Panc1 (cell line): ENCODE measurements at regions not wholly inside any gene's neighbourhood (a gene's known extent, or its start where the extent isn't known, plus 50 kb on each side); places are given as distances from the start of the nearest gene placed in this dataset.

Experiments used
- ATAC-seq: fragments of 200-7000 bp; cut with Tn5 transposase; 2 replicates; pipeline ENCODE4 v1.9.1; 2020; ENCODE audit warnings: mild to moderate bottlenecking, moderate library complexity
- BruUV-seq: library from RNA; stranded (reverse); fragments of 400-500 nt; replicated peaks from 2 replicates; lab custom pipeline; 2021; lab: Mats Ljungman, UMichigan
- CTCF ChIA-PET: fragments of 300-600 bp; sonication (Branson Sonifier 250); formaldehyde crosslinking; loops from one replicate; lab custom pipeline; 2022; ENCODE audit warnings: antibody characterized with exemption; lab: Charles Lee
- POLR2A ChIA-PET: fragments of 300-600 bp; sonication (Branson Sonifier 250); formaldehyde crosslinking; loops from one replicate; lab custom pipeline; 2022; ENCODE audit warnings: antibody characterized with exemption; lab: Charles Lee
- DNase-seq: peaks from one replicate; pipeline ENCODE4 v3.0.0-alpha.2; 2010; ENCODE audit warnings: low read depth, low spot score
- H3K27ac ChIP-seq: 2 replicates; pipeline ENCODE4 v1.5.1; 2011; ENCODE audit warnings: mild to moderate bottlenecking, low read length, inconsistent platforms
- H3K27me3 ChIP-seq: fragments of 200-500 bp; sonication (Bioruptor generic); 2 replicates; pipeline ENCODE4 v1.6.0; 2014; ENCODE audit warnings: low read length, inconsistent platforms; ENCODE audit not compliant: control insufficient read depth, insufficient read depth
- H3K36me3 ChIP-seq: fragments of 200-500 bp; sonication (Bioruptor generic); 2 replicates; pipeline ENCODE4 v1.5.1; 2014; ENCODE audit warnings: inconsistent platforms, mild to moderate bottlenecking, low read length, moderate library complexity; ENCODE audit not compliant: control insufficient read depth, insufficient read depth
- H3K4me1 ChIP-seq: 2 replicates; pipeline ENCODE4 v1.5.1; 2011; ENCODE audit warnings: inconsistent platforms, mild to moderate bottlenecking, low read length, moderate library complexity; ENCODE audit not compliant: control insufficient read depth, insufficient read depth
- H3K4me3 ChIP-seq, 2 experiments: 2 replicates each; pipeline ENCODE4 v1.5.1; 2011 to 2012; ENCODE audit warnings: low read depth in 2 of 2, low read length in 2 of 2, mild to moderate bottlenecking in 2 of 2, inconsistent platforms in 1 of 2, moderate library complexity in 1 of 2
- H3K9me3 ChIP-seq: fragments of 200-500 bp; sonication (Bioruptor generic); 2 replicates; pipeline ENCODE4 v1.5.1; 2014; ENCODE audit warnings: low read depth, mild to moderate bottlenecking, inconsistent platforms, low read length, moderate library complexity; ENCODE audit not compliant: control insufficient read depth, insufficient read depth
- POLR2AphosphoS5 ChIP-seq: IDR thresholded peaks from 2 replicates; pipeline ENCODE4 v1.6.1; 2012; ENCODE audit warnings: mild to moderate bottlenecking, low read depth, low read length, moderate library complexity
- SIN3A ChIP-seq: IDR thresholded peaks from 2 replicates; pipeline ENCODE4 v1.6.1; 2012; ENCODE audit warnings: low read depth, mild to moderate bottlenecking, low read length, moderate library complexity, borderline replicate concordance; ENCODE audit not compliant: insufficient read depth
- TCF7L2 ChIP-seq: IDR thresholded peaks from 2 replicates; pipeline ENCODE4 v1.6.1; 2011; ENCODE audit warnings: mild to moderate bottlenecking, low read depth, low read length, inconsistent platforms
- in situ Hi-C: cut with HindIII; loops from 2 replicates; pipeline ENCODE4 v1.10.0; 2016; ENCODE audit warnings: low sequenced_read_pairs, low pct_unique_long_range_greater_than_20kb
- intact Hi-C: fragments of 100-400 bp; cut with micrococcal nuclease; formaldehyde crosslinking; loops from one replicate; pipeline ENCODE4 v1.10.0; 2022; ENCODE audit not compliant: unreplicated experiment
- TF ChIP-seq, protein P1 (sequence below), 2 experiments: IDR thresholded peaks; 2 replicates each; pipeline ENCODE4 v1.6.1; 2011 to 2012; ENCODE audit warnings: low read depth in 2 of 2, control low read depth in 1 of 2, low read length in 1 of 2, mild to moderate bottlenecking in 1 of 2, moderate library complexity in 1 of 2; ENCODE audit not compliant: insufficient read depth in 1 of 2
- TF ChIP-seq, protein P2 (sequence below): fragments of 450-650 bp; IDR thresholded peaks from 2 replicates; pipeline ENCODE4 v1.5.1; 2017; ENCODE audit warnings: mild to moderate bottlenecking

DNA sequence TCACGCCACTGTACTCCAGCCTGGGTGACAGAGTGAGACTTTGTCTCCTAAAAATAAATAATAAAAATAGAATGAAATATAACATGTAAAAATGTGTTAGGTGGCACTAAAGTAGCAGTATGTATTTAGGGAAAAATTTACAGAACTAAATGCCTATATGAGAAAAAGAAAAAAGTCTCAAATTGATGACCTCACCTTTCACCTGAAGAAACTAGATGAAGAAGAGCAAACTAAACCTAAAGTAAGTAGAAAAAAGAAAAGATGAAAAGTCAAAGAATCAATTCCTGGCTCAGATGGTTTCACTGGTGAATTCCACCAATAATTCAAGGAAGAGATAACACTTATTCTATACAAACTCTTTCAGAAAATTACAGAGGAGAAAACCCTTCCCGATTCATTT is 106.5 kb upstream of the NANOS1 start:
- Histone ChIP-seq H3K4me1 (no peaks in the 10 kb centered on the region), H3K36me3 (no peaks in the 10 kb centered on the region), H3K27ac (no peak overlapping the region), H3K4me3 (no peak overlapping the region), H3K9me3 (no peaks in the 10 kb centered on the region), H3K27me3 (no peaks in the 10 kb centered on the region)
- DNase-seq: no peak
- TF ChIP-seq TCF7L2 (no peak), SIN3A (no peak), POLR2AphosphoS5 (no peak)
- TF ChIP-seq, protein P1, sequence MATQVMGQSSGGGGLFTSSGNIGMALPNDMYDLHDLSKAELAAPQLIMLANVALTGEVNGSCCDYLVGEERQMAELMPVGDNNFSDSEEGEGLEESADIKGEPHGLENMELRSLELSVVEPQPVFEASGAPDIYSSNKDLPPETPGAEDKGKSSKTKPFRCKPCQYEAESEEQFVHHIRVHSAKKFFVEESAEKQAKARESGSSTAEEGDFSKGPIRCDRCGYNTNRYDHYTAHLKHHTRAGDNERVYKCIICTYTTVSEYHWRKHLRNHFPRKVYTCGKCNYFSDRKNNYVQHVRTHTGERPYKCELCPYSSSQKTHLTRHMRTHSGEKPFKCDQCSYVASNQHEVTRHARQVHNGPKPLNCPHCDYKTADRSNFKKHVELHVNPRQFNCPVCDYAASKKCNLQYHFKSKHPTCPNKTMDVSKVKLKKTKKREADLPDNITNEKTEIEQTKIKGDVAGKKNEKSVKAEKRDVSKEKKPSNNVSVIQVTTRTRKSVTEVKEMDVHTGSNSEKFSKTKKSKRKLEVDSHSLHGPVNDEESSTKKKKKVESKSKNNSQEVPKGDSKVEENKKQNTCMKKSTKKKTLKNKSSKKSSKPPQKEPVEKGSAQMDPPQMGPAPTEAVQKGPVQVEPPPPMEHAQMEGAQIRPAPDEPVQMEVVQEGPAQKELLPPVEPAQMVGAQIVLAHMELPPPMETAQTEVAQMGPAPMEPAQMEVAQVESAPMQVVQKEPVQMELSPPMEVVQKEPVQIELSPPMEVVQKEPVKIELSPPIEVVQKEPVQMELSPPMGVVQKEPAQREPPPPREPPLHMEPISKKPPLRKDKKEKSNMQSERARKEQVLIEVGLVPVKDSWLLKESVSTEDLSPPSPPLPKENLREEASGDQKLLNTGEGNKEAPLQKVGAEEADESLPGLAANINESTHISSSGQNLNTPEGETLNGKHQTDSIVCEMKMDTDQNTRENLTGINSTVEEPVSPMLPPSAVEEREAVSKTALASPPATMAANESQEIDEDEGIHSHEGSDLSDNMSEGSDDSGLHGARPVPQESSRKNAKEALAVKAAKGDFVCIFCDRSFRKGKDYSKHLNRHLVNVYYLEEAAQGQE (IDR thresholded peaks at IDR 0.05; ENCODE audit: insufficient read depth in 1 of 2, low read depth in 2 of 2, low read length in 1 of 2): no peak
- TF ChIP-seq, protein P2, sequence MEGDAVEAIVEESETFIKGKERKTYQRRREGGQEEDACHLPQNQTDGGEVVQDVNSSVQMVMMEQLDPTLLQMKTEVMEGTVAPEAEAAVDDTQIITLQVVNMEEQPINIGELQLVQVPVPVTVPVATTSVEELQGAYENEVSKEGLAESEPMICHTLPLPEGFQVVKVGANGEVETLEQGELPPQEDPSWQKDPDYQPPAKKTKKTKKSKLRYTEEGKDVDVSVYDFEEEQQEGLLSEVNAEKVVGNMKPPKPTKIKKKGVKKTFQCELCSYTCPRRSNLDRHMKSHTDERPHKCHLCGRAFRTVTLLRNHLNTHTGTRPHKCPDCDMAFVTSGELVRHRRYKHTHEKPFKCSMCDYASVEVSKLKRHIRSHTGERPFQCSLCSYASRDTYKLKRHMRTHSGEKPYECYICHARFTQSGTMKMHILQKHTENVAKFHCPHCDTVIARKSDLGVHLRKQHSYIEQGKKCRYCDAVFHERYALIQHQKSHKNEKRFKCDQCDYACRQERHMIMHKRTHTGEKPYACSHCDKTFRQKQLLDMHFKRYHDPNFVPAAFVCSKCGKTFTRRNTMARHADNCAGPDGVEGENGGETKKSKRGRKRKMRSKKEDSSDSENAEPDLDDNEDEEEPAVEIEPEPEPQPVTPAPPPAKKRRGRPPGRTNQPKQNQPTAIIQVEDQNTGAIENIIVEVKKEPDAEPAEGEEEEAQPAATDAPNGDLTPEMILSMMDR: no peak
- intact Hi-C loops (no loop called here), in situ Hi-C loops (no loop called here)
- no peak for ATAC-seq
- ChIA-PET CTCF (no interaction called here), POLR2A (no interaction called here)
- BruUV-seq: no TSS peak

DNA sequence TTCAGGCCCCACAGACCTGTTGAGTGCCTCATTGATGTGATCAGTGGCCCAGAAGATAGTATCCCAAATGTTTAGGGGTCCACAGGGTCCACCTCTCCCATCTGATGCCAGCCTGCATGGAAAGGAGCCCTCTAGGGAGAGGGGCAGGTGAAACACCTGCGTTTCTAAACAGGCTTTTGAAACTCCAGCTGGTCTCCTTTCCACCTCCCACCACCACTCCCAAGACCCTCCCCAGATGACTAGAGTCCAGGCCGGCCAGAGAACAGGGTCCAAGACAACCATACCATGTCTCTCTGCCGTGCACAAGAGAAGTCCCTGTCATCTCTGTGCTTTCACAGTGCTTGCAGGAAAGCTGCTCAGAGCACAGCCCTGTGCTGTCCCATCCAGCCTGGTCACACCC is 105.0 kb upstream of the NANOS1 start:
- in situ Hi-C loops: no loop called here
- intact Hi-C loops: no loop called here
- DNase-seq (no peak), ATAC-seq (no peak)
- POLR2A ChIA-PET: no interaction called here
- Histone ChIP-seq H3K4me1 (no peaks in the 10 kb centered on the region), H3K36me3 (no peaks in the 10 kb centered on the region), H3K4me3 (no peak overlapping the region), H3K9me3 (no peaks in the 10 kb centered on the region), H3K27me3 (no peaks in the 10 kb centered on the region), H3K27ac (no peak overlapping the region)
- TF ChIP-seq, protein P2: no peak
- TF ChIP-seq TCF7L2 (no peak), POLR2AphosphoS5 (no peak), SIN3A (no peak)
- TF ChIP-seq, protein P1 (IDR thresholded peaks at IDR 0.05; ENCODE audit: insufficient read depth in 1 of 2, low read depth in 2 of 2, low read length in 1 of 2): no peak
- CTCF ChIA-PET: no interaction called here
- no TSS peak for BruUV-seq
